ENCODE measurements at regions not wholly inside any gene's neighbourhood (a gene's known extent, or its start where the extent isn't known, plus 50 kb on each side); places are given as distances from the start of the nearest gene placed in this dataset.

DNA sequence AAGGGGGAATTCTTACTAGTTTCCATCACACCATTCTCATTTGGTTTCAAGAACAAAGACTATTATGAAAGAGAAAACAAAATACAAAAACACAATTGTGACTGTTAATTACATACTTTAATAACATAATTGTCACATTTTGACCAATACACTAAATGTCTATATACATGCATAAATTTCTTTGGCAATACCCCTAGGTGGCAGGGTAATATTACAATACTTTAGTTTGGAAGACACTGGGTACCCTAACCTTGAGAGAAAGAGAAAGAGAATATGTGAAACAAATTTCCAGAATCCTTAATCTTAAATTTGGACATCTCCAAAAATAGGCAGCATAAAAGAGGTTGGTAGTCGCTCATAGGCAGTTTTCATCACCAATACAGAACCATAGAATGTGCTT, 619.6 kb upstream of the ADAMTS16 start:
- BruUV-seq (replicated peaks): no TSS peak
- ChIA-PET POLR2A (no interaction called here), CTCF (no interaction called here)
- Histone ChIP-seq H3K9me1 (replicated peaks; ENCODE audit: control insufficient read depth, extremely low read depth, insufficient read depth, low read length) (no peaks in the 10 kb centered on the region), H3K79me2 (ENCODE audit: control insufficient read depth, insufficient read depth, low read length) (no peaks in the 10 kb centered on the region), H3K36me3 (ENCODE audit: control insufficient read depth in 2 of 2, extremely low read depth in 1 of 2, insufficient read depth in 2 of 2, low read length in 2 of 2) (no peaks in the 10 kb centered on the region), H2AFZ (ENCODE audit: low read depth, low read length) (no peak overlapping the region), H3K27ac (ENCODE audit: insufficient read depth, low read depth, low read length) (no peak overlapping the region), H3K4me1 (ENCODE audit: control insufficient read depth, extremely low read depth, insufficient read depth, low read length) (no peaks in the 10 kb centered on the region), H3K27me3 (ENCODE audit: control insufficient read depth in 2 of 2, insufficient read depth in 2 of 2, low read length in 2 of 2) (no peaks in the 10 kb centered on the region), H3K4me2 (ENCODE audit: insufficient read depth, low read length) (no peak overlapping the region), H3K4me3 (replicated peaks in 1 of 3; ENCODE audit: insufficient read depth in 1 of 3, low read depth in 1 of 3, low read length in 3 of 3) (no peak overlapping the region), H3K9me3 (replicated peaks; ENCODE audit: control insufficient read depth, insufficient read depth, low read length) (peaks cover 12% of the 10 kb centered on the region), H4K20me1 (replicated peaks; ENCODE audit: control insufficient read depth, extremely low read depth, insufficient read depth, low read length) (no peaks in the 10 kb centered on the region), H3K9ac (replicated peaks; ENCODE audit: extremely low read depth, insufficient read depth, low read length) (no peak overlapping the region)
- intact Hi-C loops (cut with micrococcal nuclease): no loop called here
- TF ChIP-seq, protein P1, sequence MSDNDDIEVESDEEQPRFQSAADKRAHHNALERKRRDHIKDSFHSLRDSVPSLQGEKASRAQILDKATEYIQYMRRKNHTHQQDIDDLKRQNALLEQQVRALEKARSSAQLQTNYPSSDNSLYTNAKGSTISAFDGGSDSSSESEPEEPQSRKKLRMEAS (IDR thresholded peaks at IDR 0.05; ENCODE audit: insufficient read depth, insufficient read length): no peak
- TF ChIP-seq EZH2 (IDR thresholded peaks at IDR 0.05; ENCODE audit: borderline replicate concordance, low read depth, low read length, severe bottlenecking) (no peak), POLR2AphosphoS5 (IDR thresholded peaks at IDR 0.05; ENCODE audit: insufficient read depth, low read depth, low read length) (no peak), POLR2A (IDR thresholded peaks at IDR 0.05; ENCODE audit: low read depth, low read length) (no peak), MYC (IDR thresholded peaks at IDR 0.05; ENCODE audit: low read depth, low read length) (no peak), FOS (IDR thresholded peaks at IDR 0.05; ENCODE audit: borderline replicate concordance, insufficient read depth, low read length) (no peak), JUN (IDR thresholded peaks at IDR 0.05; ENCODE audit: borderline replicate concordance, insufficient read depth, insufficient read length, low read depth) (no peak)
- TF ChIP-seq, protein P2, sequence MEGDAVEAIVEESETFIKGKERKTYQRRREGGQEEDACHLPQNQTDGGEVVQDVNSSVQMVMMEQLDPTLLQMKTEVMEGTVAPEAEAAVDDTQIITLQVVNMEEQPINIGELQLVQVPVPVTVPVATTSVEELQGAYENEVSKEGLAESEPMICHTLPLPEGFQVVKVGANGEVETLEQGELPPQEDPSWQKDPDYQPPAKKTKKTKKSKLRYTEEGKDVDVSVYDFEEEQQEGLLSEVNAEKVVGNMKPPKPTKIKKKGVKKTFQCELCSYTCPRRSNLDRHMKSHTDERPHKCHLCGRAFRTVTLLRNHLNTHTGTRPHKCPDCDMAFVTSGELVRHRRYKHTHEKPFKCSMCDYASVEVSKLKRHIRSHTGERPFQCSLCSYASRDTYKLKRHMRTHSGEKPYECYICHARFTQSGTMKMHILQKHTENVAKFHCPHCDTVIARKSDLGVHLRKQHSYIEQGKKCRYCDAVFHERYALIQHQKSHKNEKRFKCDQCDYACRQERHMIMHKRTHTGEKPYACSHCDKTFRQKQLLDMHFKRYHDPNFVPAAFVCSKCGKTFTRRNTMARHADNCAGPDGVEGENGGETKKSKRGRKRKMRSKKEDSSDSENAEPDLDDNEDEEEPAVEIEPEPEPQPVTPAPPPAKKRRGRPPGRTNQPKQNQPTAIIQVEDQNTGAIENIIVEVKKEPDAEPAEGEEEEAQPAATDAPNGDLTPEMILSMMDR (IDR thresholded peaks at IDR 0.05; ENCODE audit: extremely low read depth in 1 of 2, insufficient read depth in 1 of 2, low read depth in 1 of 2, low read length in 2 of 2): no peak
- dilution Hi-C loops (cut with MboI; ENCODE audit: extremely low pct_ligation_motif_present, low sequenced_read_pairs): no loop called here
- FAIRE-seq (no peak), DNase-seq (ENCODE audit: low read depth, low spot score) (no peak)
